Inferior parietal cortex (tissue), 1 donor: ENCODE measurements at regions not wholly inside any gene's neighbourhood (a gene's known extent, or its start where the extent isn't known, plus 50 kb on each side); places are given as distances from the start of the nearest gene placed in this dataset.
A peak's percentile ranks its signal among the peaks of the same experiment; 100 is the strongest.

Experiments
- DNase-seq: peaks from one replicate; pipeline ENCODE4 v3.0.0-alpha.2; 2016; ENCODE audit errors: extremely low spot score

DNA sequence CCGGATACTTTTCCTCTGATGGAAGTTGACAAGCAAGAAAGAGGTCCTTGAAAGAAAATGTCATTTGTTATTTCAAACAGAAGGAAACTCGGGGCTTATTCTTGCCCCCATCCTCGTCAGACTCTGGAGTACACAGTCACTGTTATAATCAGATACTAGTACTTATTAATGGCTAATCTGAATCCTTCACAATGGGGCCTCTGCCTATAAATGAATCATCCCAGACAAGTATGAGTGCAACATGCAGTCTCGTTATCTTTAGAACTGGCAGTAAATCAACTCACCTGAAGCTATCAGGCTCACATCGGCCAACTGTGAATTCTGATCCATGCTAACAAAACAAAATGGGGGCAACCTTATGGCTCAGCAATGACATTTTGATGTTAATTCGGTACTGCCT is 216.7 kb downstream of the GRIN2B start:
- DNase-seq = no peak

DNA sequence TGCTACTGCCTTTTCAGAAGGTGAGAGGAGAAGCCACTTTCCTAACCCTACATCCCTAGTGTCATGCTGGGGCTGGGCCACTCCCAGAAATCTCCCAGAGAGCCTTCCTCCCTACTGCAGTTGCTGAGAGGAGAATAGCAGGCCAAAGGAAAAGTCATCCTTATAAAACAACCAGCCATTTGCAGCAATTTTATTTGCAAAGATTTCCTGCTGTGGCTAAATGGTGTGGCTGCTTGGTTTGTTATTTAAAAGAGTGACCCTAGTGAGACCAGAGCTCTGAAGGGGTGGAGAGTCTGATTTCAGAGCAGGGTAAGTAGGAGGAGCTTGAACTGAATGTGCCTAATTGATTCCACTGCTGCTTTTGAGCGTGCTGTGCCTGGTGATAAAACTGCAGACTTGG is 232.0 kb downstream of the GRIN2B start:
- DNase-seq = no peak

DNA sequence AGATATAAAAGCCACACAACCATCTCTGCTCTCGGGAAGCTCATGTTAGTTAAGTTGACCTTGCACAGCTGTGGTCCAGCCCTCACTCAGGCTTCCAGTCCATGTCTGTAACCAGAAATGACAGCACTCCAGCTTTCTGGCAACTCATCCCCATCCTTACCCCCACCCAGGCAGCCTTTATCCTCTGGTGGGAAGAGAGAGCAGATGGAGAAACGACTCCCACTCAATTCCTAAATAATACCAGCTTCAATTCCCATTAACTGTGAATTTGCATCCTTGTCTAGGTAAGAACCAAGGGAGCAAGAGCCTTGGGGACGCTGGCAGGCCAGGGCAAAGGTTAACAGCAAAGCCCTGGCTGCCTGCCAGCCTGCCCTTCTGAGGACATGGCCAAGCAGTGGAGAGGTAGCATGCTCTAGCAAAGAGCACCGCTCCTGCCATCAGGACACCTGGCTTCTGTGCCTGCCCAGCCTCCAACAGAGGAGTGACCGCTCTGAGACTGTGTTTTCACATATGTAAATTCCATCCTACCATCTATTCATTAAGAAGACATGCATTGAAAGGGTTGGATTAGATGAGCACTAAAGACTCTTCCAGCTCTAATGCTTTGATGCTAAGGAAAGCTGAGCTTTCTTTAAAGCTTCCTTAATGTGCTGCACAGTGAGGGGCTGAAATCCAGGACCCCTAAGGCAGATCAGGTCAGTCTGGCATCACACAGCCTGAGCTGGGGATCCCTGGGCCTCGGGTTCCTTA is 236.1 kb downstream of the GRIN2B start:
- no peak for DNase-seq

DNA sequence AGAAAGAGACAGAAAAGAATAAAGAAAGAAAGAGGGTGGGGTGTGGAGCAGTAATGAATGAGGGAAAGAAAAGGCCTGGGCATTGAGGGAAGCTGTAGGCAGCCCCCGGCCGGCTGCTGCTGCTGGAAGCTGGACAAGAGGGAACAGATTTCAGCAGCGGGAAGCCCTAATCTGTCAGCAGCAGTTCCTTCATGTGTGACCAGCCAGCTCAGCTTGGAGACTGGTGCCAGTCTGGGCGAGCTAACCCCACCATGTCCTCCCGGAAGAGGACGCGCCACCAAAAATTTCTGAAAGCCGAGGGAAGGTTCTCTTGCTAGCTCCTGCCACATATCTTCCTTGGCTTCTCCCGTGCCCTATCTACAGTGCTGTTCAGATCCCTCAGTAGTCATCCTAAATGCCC is 236.8 kb downstream of the GRIN2B start:
- DNase-seq = no peak

DNA sequence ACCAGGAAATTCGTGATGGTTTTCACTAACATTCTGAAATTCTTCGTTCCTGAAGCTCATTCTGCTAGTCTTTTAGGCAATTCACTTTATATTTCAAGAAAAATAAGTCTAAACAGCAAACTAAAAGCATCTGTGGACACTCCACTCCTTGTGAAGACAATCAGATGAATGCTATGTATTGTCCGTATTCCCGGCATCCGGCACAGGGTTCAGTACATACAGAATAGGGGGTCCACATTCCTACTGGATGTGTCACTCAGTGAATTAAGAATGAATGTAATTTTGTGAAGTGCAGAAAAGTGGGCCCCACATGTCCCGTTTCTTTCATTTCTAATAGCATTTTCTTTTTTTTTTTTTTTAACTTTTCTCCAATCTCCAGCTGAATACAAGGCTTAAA is 241.3 kb downstream of the GRIN2B start:
- DNase-seq = no peak

DNA sequence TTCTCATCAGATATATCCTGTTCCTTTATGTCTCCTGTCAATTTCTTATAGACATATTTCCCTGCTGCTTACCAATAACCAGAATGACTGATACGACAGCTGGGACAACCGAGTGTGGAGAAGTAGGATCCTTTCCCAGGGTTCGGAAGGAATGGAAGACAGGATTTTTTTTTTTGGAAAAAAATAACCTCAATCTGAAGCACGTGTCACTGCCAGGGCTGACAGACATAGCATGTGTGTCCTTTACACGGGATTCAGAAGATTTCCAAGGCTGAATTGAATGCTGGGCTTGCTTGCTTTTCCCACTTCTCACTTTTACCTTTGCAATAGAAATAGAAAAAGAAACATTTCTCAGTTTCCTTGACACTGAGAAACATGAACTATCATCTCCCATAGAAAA is 245.7 kb downstream of the GRIN2B start:
- no peak for DNase-seq

DNA sequence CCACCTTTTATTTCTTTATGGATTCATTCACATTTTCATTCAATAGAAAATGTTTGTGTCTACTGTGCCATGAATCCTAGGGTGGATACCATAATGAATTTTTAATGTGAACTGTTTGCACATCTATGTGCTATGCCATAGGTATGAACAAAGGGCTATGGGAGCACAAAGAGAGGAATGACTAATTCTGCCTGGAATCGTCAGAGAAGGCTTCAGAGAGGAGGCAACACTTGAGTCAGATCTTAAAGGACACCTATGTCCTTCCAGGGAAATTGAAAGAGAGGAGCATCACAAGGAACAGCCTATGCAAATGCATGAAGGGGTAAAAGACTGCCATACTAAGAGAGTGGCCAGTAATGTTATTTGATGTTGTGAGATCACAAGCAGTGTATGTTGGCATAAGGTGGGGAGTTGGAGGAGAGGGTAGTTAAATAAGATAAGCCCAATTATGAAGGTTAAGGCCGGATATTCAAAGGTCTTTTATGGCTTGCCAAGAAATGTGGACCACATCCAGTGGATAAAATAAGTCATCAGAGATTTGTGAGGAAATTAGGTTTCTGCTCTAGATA is 246.7 kb downstream of the GRIN2B start:
- DNase-seq = no peak

DNA sequence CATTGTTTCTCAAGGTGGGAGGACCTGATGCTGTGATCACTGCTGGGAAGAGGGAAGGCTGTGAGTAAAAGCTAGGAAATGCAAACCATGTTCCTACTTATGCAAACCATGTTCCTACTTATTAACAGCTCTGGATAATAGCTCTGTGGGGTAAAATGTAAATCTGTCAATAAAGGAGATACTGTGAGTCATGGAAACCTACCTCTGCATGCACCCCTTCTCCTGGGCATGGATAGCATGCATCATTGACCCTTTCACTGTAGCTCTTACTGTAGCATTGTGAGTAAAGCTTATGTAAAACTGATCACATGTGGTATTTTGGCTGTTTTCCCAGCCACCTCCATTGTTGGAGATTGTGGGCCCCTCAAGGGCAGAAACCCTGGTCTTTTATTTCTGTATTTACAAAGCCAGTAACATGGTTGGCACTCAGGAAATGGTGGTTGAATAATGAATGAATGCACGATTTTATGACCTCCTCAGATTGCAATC is 253.7 kb downstream of the GRIN2B start:
- no peak for DNase-seq

DNA sequence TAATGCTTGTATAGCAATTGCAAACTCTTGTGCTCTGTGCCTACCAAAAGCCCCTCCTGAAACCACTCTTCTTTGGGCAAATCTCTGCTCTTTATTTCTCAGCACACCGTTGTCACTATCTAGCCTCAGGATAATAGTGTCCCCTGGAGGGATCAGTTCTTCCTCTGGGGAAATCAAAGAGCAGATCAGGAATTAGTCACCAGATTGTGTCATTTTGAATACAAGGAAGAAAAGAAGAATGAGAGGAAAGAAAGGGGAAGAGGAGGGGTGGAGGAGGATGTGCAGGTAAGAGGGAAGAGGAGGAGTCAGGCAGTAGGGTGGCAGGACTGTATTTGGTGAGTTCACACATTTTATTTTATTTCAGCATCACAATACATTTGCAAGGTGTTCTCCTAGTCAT is 256.4 kb downstream of the GRIN2B start:
- no peak for DNase-seq

DNA sequence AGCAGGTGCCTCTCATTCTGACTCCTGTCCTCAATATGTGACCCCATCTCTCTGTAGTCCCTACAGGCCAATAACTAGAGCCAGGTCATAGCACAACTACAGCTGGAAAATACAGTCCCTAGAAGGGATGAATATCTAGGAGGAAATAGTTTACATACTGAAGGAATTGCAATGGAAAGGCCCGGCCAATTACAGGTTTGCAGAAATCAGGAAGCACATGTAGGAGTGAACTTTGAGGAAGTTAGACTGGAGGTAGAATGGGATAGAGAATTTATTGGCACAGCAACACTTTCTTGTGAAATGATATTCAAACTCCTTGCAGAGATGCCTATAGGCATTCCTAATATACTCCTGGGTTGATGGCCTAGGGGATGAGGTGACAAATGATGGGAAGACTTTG is 257.3 kb downstream of the GRIN2B start:
- no peak for DNase-seq

DNA sequence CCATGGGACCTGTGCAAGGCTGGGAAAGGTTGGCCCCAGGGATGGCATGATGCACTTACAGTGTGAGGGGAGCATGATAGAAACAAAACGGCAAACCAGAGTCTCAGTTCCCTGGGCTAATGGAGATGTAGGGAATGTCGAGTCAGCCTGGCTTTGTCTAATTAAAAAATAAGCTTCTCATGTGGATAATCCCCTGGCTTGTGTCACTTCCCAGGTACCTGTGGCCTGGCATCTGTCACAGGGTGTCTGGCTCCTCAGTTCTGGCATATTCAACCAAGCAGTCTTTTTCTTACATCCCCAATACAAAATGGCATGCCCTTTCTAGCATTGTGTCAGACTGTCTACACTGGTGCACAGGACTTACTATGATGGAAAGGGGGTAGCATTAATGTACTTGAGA is 261.4 kb downstream of the GRIN2B start:
- no peak for DNase-seq

DNA sequence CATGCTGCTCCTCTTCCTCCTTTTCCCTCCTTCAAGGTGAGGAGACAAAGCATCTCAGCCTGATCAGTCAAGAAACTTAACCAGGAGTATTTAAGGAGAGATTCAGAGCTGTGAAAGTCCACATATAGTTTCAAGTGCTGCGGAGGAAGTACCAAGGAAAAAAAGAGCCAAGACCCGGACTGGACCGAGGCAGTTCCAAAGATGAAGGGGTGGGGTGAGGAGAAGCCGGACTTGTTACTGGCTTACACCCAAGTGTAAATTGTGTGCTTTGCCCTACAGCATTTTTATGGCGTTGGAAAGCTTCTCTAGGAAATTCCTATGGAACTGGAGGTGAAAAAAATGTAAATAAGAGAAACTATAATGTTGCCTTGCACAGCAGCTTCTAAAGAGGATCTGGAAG is 263.1 kb downstream of the GRIN2B start:
- DNase-seq = no peak

DNA sequence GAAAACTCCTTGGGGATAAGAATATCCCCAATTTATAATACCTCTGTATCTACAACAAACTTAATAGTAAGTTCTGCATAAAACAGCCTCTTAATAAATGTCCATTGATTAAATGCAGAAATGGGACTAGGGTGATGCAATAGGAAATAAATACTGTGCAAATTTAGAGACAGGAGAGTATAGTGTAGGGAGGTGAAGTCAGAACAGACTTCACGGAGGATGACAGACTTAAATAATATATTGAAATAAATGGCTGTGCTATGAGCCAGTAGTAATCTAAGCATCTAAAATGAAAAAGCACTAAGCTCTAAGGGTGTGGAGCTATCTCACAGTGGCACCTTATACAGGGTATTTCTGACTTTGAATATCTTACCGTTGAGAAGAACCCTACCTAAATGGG is 265.3 kb downstream of the GRIN2B start:
- DNase-seq = no peak

DNA sequence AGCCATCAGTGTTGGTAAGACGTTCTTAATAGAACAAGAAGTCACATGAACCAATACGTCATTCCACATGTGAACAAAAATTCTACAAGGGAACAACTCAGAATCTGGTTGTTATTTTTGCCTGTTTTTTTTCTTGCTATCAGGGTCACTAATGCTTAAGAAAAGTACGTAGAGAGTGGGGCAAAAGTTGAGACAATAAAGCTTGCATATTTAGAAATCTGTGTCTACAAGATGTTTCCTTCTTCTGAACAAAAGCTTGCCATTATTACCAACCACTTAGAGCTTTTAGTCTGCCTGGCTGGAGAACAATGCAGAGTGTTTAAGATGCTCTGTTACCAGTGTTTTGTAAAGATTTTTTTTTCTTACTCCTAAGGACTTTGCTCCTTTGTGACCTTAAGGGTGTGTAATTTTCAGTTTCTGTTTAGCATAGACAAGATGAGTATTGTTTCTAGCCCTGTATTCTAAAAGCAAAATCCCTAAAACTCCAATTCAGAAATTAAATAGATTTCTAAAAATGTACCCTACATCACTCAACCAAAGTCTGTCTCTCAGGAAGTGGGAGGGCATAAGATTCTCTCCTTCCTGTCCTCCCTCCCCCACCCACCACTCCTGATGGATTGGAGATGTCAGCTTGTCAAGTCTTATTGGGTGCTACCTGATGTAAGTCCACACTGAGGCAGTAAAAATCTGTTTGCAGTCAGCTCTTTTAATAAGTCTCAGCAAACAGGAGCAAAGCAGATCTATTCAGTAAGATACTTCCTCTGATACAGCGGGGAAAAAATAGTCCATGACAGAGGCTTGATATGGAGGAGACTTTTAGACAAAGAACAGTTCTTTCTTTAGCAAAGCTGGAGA is 267.6 kb downstream of the GRIN2B start:
- no peak for DNase-seq

DNA sequence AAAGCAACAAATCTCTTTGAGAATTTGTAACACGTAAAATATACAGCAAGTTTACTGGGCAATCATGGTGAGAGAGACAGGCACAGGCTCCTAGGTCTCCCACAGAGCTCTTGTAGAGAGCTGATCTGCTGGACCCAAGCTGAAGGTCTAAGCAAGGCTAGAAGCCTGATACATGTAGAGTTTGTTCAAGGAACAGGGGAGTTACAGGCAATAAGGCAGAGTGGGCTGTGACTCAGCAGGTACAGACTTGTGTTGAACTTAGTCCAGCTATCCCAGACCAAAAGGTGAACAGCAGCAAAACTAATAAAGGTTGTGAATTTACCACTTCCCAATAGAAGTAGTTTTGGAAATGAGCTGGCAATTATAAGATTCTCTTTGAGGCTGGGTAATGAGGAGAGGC is 273.6 kb downstream of the GRIN2B start:
- no peak for DNase-seq

DNA sequence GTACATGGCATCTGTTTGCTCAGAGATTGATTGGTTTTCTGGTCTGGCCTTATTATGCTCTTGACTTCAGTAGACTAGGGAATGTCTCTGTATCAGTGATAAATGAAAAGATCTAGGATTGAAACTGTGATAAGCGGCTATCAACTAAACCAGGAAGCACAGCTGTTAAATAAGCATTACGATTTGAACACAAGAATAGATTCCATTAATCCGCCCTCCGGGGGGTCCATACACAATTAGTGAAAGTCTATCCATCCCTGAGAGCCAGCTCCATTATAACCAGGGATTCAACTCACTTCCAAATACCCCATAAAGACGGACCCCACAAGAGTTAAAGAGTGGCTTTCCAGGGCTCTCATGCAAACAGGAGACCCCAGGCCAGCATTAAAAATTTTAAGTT is 279.0 kb downstream of the GRIN2B start:
- DNase-seq = no peak

DNA sequence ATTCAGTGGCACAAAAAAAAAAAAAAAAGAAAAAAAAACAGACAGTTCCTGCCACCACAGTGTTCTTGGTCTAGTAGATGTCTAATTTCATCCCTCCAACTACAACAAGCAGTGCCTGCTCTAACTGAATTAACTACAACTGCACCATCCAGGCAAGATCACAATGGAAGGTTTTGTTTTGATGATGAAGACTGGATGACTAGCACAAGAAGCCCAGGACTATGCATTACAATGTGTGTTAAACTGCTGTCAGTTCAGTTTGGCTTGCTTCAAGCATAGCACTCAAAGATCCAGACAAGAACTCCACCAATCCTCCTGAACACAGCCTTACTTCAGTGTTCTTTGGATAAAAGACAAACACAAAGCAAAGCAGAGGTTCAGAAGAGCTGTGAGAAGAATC is 279.9 kb downstream of the GRIN2B start:
- DNase-seq = no peak

DNA sequence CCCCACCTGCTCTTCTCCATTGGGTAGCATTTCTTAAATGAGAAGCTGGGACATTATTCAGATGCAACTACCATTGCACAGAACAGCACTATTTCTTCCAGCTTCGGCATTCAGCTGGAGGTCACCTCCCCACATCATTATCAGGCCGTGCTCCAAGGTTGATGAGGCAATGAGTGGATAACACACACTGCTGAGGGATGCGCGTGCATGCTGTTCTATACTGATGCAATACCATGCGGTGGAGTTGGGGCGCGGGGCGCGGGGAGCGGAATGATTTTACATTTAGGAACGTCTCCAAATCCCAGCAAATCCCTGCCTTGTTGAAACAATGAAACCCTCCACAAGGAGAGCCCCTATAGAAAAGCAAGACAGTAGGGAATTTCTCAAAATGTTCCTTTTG is 283.4 kb downstream of the GRIN2B start:
- DNase-seq = no peak

DNA sequence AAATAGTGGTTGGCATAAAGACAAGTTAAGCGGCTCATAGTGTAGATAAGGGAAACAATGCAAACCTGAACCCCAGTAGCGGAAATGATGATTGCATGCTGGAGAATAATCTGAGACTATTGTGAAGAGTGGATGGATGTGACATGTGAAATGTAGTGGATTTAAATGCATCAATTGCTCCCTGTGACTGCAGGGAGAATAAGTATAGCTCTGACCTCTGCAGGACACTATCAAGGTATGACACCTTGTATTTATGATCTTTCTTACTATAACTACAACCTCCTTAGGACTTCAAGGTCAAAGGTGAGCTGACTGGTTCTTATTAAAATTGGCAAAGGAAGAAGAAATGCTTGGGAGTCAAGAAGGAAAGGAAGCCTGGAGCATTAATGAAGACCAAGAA is 285.6 kb downstream of the GRIN2B start:
- no peak for DNase-seq

DNA sequence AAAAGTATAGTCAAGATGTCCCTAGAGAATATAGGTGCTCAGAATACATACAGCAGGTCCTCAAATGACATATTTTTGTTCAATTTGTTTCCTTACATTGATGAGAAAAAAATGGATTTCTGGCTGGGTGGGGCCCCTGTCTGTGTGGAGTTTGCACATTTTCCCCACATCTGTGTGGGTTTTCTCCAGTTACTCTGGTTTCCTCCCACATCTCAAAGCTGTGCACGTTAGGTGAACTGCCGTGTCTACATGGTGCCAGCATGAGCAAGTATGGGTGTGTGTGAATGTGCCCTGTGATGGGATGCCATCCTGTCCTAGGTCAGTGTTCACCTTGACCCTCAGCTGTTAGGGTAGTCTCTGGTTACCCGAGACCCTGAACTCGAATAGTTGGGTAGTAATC is 289.1 kb downstream of the GRIN2B start:
- DNase-seq = no peak

DNA sequence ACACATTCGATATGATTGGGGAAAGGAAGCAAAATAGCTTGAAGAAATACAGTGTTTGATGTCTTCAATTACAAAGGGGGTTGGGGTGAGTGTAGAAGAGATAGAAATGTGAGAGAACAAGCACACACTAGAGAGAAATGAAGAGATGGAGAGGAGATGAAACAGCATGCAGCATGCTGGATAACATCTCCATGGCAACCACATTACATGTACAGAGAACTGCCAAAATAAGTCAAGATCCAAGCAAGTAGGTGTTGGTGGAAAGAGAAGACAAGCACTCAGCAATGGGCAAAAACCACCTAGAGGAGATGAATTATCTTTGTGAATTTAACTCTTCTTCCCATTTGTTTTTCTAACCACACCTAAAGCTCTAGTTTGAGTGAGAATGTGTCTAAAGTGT is 289.8 kb downstream of the GRIN2B start:
- DNase-seq = peak; percentile 29

DNA sequence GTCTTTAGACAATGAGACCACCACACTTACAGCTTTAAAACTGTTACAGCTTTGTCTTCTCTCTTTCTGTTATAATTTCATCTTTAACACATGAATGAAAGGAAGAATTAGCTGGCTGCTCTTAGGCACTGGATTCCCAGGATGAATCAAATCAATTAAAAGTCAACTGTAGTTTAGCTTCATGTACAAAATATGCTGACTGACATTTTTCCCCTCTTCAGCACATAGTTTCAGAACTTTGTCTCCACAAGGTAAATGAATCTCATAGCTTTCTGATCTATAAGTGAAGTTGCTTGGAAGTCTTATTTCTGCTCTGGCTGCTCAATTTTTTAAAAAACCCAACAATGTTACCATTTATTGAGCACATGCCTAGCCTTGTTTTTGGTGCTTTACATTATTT is 293.8 kb downstream of the GRIN2B start:
- no peak for DNase-seq

DNA sequence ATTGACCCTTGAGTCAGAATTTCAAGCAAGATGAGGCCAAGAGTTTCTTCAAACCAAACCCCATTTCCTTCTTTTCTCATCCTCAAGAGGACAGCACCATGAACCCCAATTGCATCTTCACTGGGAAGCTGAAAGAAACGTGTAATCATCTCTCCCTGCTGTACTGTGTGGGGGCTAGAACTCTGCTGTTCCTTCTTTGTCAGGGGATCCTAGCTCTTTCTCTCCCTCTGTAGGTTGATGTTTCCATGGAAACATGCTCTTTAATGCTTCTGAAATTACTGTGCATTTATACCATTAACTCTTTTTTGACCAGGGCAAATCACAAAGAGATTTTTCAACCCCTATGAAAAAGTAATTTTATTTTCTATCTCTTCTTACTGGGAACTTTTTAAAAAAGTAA is 295.1 kb downstream of the GRIN2B start:
- DNase-seq = no peak
